ENCODE measurements at regions not wholly inside any gene's neighbourhood (a gene's known extent, or its start where the extent isn't known, plus 50 kb on each side); places are given as distances from the start of the nearest gene placed in this dataset.

DNA sequence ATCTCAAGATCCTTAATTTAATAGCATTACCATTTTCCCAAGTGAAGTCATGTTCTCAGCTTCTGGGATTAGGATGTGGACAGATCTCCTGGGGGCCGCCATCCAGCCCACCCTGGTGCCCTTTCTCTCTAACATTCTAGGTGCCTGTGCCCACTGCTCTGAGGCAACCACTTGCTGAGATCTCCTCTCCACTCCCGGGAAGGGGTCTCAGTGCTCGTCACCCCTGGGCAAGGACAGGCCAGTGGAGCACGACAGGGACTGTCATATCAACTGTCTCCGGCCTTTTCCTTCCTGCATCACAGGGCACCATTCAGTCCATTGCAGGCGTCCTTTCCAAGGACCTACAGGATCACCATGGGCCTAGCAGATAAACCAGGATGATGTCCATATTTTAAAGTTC lies 304.8 kb downstream of the AJAP1 start:
- no peak overlapping the region for H3K4me3 ChIP-seq (ENCODE audit: extremely low read depth, insufficient read depth, low read length, poor library complexity, severe bottlenecking)
- 72 to 82% methylated on average over 5 of the region's 6 CpGs for WGBS, 2 experiments (ENCODE audit: insufficient coverage in 2 of 2)
- no peaks in the 10 kb centered on the region for H3K36me3 ChIP-seq (ENCODE audit: control insufficient read depth, insufficient read depth, low read length)
- peaks cover 4% of the 10 kb centered on the region for H3K9me3 ChIP-seq (ENCODE audit: control insufficient read depth, low read length)
- H3K27ac ChIP-seq (ENCODE audit: low read depth, low read length, severe bottlenecking): no peak overlapping the region
- peaks cover 3% of the 10 kb centered on the region for H3K4me1 ChIP-seq (ENCODE audit: control insufficient read depth, insufficient read depth, low read length, poor library complexity, severe bottlenecking)

DNA sequence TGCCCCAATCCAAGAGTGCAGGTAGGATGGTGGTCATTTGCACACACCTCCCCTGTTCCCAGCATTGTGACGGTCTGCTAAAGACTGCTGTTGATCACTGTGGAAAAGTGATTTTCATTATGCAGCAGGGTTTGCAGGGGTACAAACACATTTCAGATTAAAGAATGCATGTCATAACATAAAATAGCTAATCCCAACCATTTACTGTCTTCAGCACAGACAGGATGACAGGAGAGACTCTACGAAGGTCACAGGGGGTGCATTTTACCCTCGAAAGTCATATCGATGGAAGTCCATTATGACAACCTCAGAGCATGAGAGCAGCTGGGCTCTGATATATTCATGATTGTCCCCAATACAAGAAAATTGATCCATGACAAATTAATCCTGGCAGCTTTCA lies 302.6 kb downstream of the AJAP1 start:
- Histone ChIP-seq H3K4me3 (ENCODE audit: extremely low read depth, insufficient read depth, low read length, poor library complexity, severe bottlenecking) (no peak overlapping the region), H3K27ac (ENCODE audit: low read depth, low read length, severe bottlenecking) (no peak overlapping the region), H3K9me3 (ENCODE audit: control insufficient read depth, low read length) (peaks cover 6% of the 10 kb centered on the region), H3K4me1 (ENCODE audit: control insufficient read depth, insufficient read depth, low read length, poor library complexity, severe bottlenecking) (peaks cover 3% of the 10 kb centered on the region), H3K36me3 (ENCODE audit: control insufficient read depth, insufficient read depth, low read length) (no peaks in the 10 kb centered on the region)
- 89 to 100% methylated on average over 3 to 4 of the region's 4 CpGs for WGBS, 2 experiments (ENCODE audit: insufficient coverage in 2 of 2)

DNA sequence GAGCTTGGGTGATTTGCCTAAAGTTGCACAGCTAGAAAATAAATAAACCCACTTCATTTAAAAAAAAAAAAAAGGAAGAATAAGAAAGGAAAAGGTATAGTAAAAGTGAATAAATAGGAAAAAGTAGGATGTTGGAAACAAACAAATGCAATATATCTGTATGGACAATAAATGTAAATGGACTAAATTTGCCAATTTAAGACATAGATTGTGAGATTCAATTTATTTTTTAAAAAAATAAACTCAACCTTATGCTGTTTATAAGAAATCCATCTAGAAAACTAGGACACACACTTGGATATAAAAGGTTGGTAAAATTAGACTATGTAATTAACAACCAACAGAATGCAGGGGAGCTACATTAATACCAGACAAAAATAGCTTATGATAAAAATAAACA lies 300.0 kb downstream of the AJAP1 start:
- Histone ChIP-seq H3K9me3 (ENCODE audit: control insufficient read depth, low read length) (peaks cover 6% of the 10 kb centered on the region), H3K4me3 (ENCODE audit: extremely low read depth, insufficient read depth, low read length, poor library complexity, severe bottlenecking) (no peak overlapping the region), H3K27ac (ENCODE audit: low read depth, low read length, severe bottlenecking) (no peak overlapping the region), H3K36me3 (ENCODE audit: control insufficient read depth, insufficient read depth, low read length) (no peaks in the 10 kb centered on the region), H3K4me1 (ENCODE audit: control insufficient read depth, insufficient read depth, low read length, poor library complexity, severe bottlenecking) (no peaks in the 10 kb centered on the region)

DNA sequence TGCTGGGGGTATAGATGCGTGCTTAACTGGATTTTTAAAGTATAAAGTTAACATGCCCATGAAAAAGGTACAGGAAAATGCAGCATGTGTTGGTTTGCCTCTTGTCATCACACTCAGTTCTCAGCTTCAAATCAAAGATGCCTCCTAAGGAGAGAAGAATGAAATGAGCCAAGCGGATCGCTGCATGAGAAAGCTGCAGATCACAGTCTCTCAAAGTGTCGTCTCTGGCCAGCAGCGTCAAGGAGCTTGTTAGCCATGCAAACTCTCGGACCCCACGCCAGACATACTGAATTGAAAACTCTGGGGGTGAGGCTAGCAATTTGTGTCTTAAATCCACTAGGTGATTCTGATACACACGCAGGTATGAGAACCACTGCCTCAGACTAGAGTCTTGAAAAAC lies 297.2 kb downstream of the AJAP1 start:
- Histone ChIP-seq H3K4me3 (ENCODE audit: extremely low read depth, insufficient read depth, low read length, poor library complexity, severe bottlenecking) (no peak overlapping the region), H3K9me3 (ENCODE audit: control insufficient read depth, low read length) (peaks cover 6% of the 10 kb centered on the region), H3K27ac (ENCODE audit: low read depth, low read length, severe bottlenecking) (no peak overlapping the region), H3K36me3 (ENCODE audit: control insufficient read depth, insufficient read depth, low read length) (no peaks in the 10 kb centered on the region), H3K4me1 (ENCODE audit: control insufficient read depth, insufficient read depth, low read length, poor library complexity, severe bottlenecking) (no peaks in the 10 kb centered on the region)
- WGBS, 2 experiments (ENCODE audit: insufficient coverage in 2 of 2): 85 to 94% methylated on average over 7 to 8 of the region's 8 CpGs

DNA sequence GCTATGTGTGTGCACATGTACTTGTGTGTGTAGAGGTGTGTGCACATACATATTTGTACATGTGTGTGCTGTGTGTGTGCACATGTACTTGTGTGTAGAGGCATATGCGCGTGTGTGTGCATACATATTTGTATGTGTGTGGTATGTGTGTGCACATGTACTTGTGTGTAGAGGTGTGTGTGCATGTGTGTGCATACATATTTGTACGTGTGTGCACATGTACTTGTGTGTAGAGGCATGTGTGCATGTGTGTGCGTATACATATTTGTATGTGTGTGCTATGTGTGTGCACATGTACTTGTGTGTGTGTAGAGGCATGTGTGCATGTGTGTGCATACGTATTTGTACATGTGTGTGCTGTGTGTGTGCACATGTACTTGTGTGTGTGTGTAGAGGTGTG lies 291.9 kb downstream of the AJAP1 start:
- H3K9me3 ChIP-seq (ENCODE audit: control insufficient read depth, low read length): no peaks in the 10 kb centered on the region
- 83 to 87% methylated on average over 2 to 5 of the region's 5 CpGs for WGBS, 2 experiments (ENCODE audit: insufficient coverage in 2 of 2)
- no peak overlapping the region for H3K4me3 ChIP-seq (ENCODE audit: extremely low read depth, insufficient read depth, low read length, poor library complexity, severe bottlenecking)

DNA sequence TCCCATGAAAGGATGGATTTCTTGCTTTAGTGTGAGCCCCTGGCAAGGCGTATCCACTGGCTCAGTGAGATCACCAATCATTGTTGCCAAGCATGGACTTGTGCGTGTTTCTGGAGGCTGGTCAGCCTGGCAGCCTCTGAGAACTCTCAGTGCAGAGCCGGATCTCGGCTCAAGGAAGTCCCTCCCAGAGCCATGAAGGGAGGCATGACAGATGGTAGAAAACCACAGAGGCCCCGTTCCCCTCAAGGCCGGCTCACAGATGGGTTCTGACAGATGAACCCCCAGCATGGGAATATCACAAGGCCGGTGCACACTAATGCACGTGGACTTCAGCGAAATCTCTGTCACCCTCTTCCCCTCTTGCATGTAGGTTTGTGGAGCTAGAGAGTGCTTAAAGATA lies 290.5 kb downstream of the AJAP1 start:
- Histone ChIP-seq H3K9me3 (ENCODE audit: control insufficient read depth, low read length) (no peaks in the 10 kb centered on the region), H3K4me3 (ENCODE audit: extremely low read depth, insufficient read depth, low read length, poor library complexity, severe bottlenecking) (no peak overlapping the region), H3K36me3 (ENCODE audit: control insufficient read depth, insufficient read depth, low read length) (no peaks in the 10 kb centered on the region), H3K27ac (ENCODE audit: low read depth, low read length, severe bottlenecking) (no peak overlapping the region), H3K4me1 (ENCODE audit: control insufficient read depth, insufficient read depth, low read length, poor library complexity, severe bottlenecking) (no peaks in the 10 kb centered on the region)
- 79 to 80% methylated on average over 6 to 7 of the region's 9 CpGs for WGBS, 2 experiments (ENCODE audit: insufficient coverage in 2 of 2)

More for the DNA sequence above, 291.9 kb downstream of the AJAP1 start:
- Histone ChIP-seq H3K4me1 (ENCODE audit: control insufficient read depth, insufficient read depth, low read length, poor library complexity, severe bottlenecking) (no peaks in the 10 kb centered on the region), H3K27ac (ENCODE audit: low read depth, low read length, severe bottlenecking) (no peak overlapping the region), H3K36me3 (ENCODE audit: control insufficient read depth, insufficient read depth, low read length) (no peaks in the 10 kb centered on the region)

DNA sequence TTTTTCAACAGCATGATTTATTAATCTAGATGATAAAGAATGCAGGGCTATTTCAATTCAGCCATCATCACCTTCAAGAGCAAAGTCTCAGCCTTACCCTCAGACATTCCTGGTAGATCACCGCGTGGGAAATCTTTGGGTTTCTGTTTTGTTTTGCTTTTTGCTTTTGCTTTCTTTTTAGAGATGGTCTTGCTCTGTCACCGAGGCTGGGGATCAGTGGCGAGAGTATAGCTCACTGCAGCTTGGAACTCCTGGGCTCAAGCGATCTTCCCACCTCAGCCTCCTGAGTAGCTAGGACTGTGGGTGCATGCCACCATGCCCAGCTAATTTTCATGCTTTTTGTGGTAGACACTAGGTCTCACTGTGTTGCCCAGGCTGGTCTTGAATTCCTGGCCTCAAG lies 289.7 kb downstream of the AJAP1 start:
- 82 to 92% methylated on average over 3 to 5 of the region's 5 CpGs for WGBS, 2 experiments (ENCODE audit: insufficient coverage in 2 of 2)
- no peaks in the 10 kb centered on the region for H3K4me1 ChIP-seq (ENCODE audit: control insufficient read depth, insufficient read depth, low read length, poor library complexity, severe bottlenecking)
- no peak overlapping the region for H3K27ac ChIP-seq (ENCODE audit: low read depth, low read length, severe bottlenecking)
- no peak overlapping the region for H3K4me3 ChIP-seq (ENCODE audit: extremely low read depth, insufficient read depth, low read length, poor library complexity, severe bottlenecking)
- H3K36me3 ChIP-seq (ENCODE audit: control insufficient read depth, insufficient read depth, low read length): no peaks in the 10 kb centered on the region
- H3K9me3 ChIP-seq (ENCODE audit: control insufficient read depth, low read length): peaks cover 4% of the 10 kb centered on the region

DNA sequence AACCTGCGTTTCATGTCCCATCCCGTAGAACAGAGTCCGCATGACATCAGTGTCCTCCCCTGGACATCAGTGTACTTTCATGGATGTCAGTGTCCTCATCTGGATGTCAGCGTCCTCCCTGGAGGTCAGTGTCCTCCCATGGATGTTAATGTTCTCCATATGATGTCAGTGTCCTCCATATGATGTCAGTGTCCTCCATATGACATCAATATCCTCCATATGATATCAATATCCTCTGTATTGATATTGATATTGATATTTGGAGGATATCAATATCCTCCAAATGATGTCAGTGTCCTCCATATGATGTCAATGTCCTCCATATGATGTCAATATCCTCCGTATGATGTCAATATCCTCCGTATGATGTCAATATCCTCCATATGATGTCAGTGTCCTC lies 284.9 kb downstream of the AJAP1 start:
- Histone ChIP-seq H3K9me3 (ENCODE audit: control insufficient read depth, low read length) (peaks cover 4% of the 10 kb centered on the region), H3K27ac (ENCODE audit: low read depth, low read length, severe bottlenecking) (no peak overlapping the region), H3K36me3 (ENCODE audit: control insufficient read depth, insufficient read depth, low read length) (no peaks in the 10 kb centered on the region), H3K4me1 (ENCODE audit: control insufficient read depth, insufficient read depth, low read length, poor library complexity, severe bottlenecking) (no peaks in the 10 kb centered on the region), H3K4me3 (ENCODE audit: extremely low read depth, insufficient read depth, low read length, poor library complexity, severe bottlenecking) (no peak overlapping the region)
- 73 to 78% methylated on average over 5 to 6 of the region's 6 CpGs for WGBS, 2 experiments (ENCODE audit: insufficient coverage in 2 of 2)

DNA sequence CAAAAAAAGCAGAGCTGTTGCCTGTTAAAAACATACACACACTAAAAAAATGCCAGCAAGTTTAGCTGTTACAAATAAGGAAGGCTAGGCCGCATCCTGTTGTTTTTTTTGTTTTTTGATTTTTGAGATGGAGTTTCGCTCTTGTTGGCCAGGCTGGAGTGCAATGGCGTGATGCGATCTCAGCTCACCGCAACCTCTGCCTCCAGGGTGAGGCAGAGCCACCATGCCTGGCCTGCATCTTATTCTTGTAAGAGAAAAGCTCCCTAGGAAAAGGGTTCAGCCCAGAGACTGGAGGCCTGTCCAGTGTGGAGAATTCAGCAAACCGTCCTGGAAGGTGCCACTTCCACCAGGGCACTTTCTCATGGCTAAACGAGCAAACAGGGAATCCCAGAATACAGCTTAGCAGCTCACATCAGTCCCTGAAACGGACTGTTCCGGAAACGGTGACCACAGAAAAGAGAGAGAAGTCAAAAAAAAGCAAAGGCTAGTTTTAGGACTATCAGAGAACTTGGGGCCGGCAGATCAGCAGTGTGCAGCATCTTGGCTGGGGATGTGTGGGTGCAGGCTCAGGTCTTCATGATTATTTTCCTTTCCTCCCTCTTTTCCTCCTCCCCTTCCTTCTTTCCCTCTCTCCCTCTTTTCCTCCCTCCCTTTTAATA lies 283.6 kb downstream of the AJAP1 start:
- Histone ChIP-seq H3K4me3 (ENCODE audit: extremely low read depth, insufficient read depth, low read length, poor library complexity, severe bottlenecking) (no peak overlapping the region), H3K27ac (ENCODE audit: low read depth, low read length, severe bottlenecking) (no peak overlapping the region), H3K9me3 (ENCODE audit: control insufficient read depth, low read length) (peaks cover 4% of the 10 kb centered on the region), H3K36me3 (ENCODE audit: control insufficient read depth, insufficient read depth, low read length) (no peaks in the 10 kb centered on the region), H3K4me1 (ENCODE audit: control insufficient read depth, insufficient read depth, low read length, poor library complexity, severe bottlenecking) (no peaks in the 10 kb centered on the region)
- 88% methylated on average over 8 to 10 of the region's 11 CpGs for WGBS, 2 experiments (ENCODE audit: insufficient coverage in 2 of 2)

DNA sequence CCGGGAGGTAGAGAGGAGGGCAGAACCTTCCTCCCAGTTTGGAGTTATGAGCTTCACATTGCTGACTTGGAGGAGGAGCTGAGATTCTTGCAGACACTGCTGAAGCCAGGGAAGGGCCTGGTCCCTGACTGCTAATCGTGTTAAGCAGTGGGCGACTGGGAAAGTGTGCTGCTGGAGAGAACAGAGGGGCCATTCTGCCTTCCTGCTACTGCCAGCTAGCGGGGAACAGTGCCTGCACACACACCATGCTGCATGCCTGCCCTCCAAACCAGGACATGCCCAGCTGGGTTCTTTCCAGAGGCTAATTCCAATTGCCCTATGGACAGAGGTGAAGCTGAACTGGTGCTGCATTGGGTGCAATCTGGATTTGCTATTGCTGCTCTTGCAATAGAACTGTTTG lies 281.4 kb downstream of the AJAP1 start:
- Histone ChIP-seq H3K36me3 (ENCODE audit: control insufficient read depth, insufficient read depth, low read length) (no peaks in the 10 kb centered on the region), H3K9me3 (ENCODE audit: control insufficient read depth, low read length) (peaks cover 4% of the 10 kb centered on the region), H3K27ac (ENCODE audit: low read depth, low read length, severe bottlenecking) (no peak overlapping the region), H3K4me3 (ENCODE audit: extremely low read depth, insufficient read depth, low read length, poor library complexity, severe bottlenecking) (no peak overlapping the region), H3K4me1 (ENCODE audit: control insufficient read depth, insufficient read depth, low read length, poor library complexity, severe bottlenecking) (no peaks in the 10 kb centered on the region)
- 75 to 77% methylated on average over 4 of the region's 4 CpGs for WGBS, 2 experiments (ENCODE audit: insufficient coverage in 2 of 2)

DNA sequence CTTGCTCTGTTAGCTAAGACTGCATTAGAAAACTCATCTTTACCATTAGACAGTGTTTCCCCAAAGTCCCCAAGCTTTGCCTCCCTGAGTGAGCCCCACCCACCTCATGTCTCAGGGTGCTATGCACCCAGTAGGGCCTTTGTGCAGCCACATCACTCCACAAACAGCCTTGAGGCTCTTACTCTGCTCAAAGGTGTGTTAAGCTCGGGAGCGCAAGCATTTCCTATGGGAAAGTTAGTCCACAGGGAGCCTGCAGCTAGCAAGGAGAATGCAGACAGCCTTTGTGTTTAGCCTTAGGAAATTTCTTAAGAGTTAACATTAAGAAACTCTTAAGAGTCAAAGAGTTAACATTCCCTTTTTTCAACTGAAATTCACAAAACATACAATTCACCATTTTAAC lies 278.8 kb downstream of the AJAP1 start:
- H3K9me3 ChIP-seq (ENCODE audit: control insufficient read depth, low read length): no peaks in the 10 kb centered on the region
- no CpG with 5 or more reads among the region's 2 CpGs for WGBS, 2 experiments (ENCODE audit: insufficient coverage in 2 of 2)
- H3K4me3 ChIP-seq (ENCODE audit: extremely low read depth, insufficient read depth, low read length, poor library complexity, severe bottlenecking): no peak overlapping the region

More for the DNA sequence above, 278.8 kb downstream of the AJAP1 start:
- no peak overlapping the region for H3K27ac ChIP-seq (ENCODE audit: low read depth, low read length, severe bottlenecking)
- no peaks in the 10 kb centered on the region for H3K36me3 ChIP-seq (ENCODE audit: control insufficient read depth, insufficient read depth, low read length)
- H3K4me1 ChIP-seq (ENCODE audit: control insufficient read depth, insufficient read depth, low read length, poor library complexity, severe bottlenecking): no peaks in the 10 kb centered on the region

All from mesodermal cell (in vitro differentiated cells).